Cardiac muscle cell (in vitro differentiated cells and primary cell): ENCODE measurements at regions not wholly inside any gene's neighbourhood (a gene's known extent, or its start where the extent isn't known, plus 50 kb on each side); places are given as distances from the start of the nearest gene placed in this dataset.

Source experiments
- DNase-seq, 2 donors: peaks; one replicate each; pipeline versions ENCODE4 v3.0.0 to v3.0.0-alpha.2; 2010 to 2017; ENCODE audit warnings: low read depth in 1 of 2, low spot score in 1 of 2
- H3K27ac ChIP-seq: fragments of 200-600 bp; sonication (generic); 2 replicates; pipeline ENCODE4 v1.5.1; 2016
- H3K27me3 ChIP-seq: fragments of 200-600 bp; sonication (generic); 2 replicates; pipeline ENCODE4 v1.6.0; 2016; ENCODE audit warnings: control low read depth
- H3K36me3 ChIP-seq: fragments of 200-600 bp; sonication (generic); 2 replicates; pipeline ENCODE4 v1.5.1; 2016; ENCODE audit warnings: control low read depth
- H3K4me1 ChIP-seq: fragments of 200-600 bp; sonication (generic); 2 replicates; pipeline ENCODE4 v1.8.1; 2017; ENCODE audit warnings: low read depth, mild to moderate bottlenecking, mixed run types
- H3K4me3 ChIP-seq: fragments of 200-600 bp; sonication (generic); 2 replicates; pipeline ENCODE4 v1.5.1; 2016; ENCODE audit warnings: mild to moderate bottlenecking
- H3K9me3 ChIP-seq: fragments of 200-600 bp; sonication (generic); 2 replicates; pipeline ENCODE4 v1.5.1; 2017; ENCODE audit warnings: low read depth, mild to moderate bottlenecking, control low read depth
- CTCF ChIP-seq: IDR thresholded peaks from 2 replicates; pipeline ENCODE4 v1.5.1; 2012; ENCODE audit warnings: low read depth, mild to moderate bottlenecking, low read length

GRCh38 chr17:77408284-77408683, 267.5 kb downstream of the SEC14L1 start:
- no peak for DNase-seq
- Histone ChIP-seq H3K27me3 (no peaks in the 10 kb centered on the region), H3K27ac (peak overlapping the region; percentile 60), H3K4me3 (no peak overlapping the region), H3K9me3 (no peaks in the 10 kb centered on the region), H3K4me1 (peaks cover 14% of the 10 kb centered on the region), H3K36me3 (no peaks in the 10 kb centered on the region)
- no peak for TF ChIP-seq CTCF

- Histone ChIP-seq H3K9me3 (no peaks in the 10 kb centered on the region), H3K4me3 (no peak overlapping the region), H3K27ac (peak overlapping the region; percentile 60), H3K36me3 (no peaks in the 10 kb centered on the region), H3K4me1 (peaks cover 14% of the 10 kb centered on the region), H3K27me3 (no peaks in the 10 kb centered on the region)
- peak; percentile 70 to 77 for DNase-seq
- TF ChIP-seq CTCF: no peak
Measured at GRCh38 chr17:77409282-77410161, 268.8 kb downstream of the SEC14L1 start.

- DNase-seq: no peak
- Histone ChIP-seq H3K27me3 (no peaks in the 10 kb centered on the region), H3K27ac (peak overlapping the region; percentile 60), H3K4me1 (peaks cover 14% of the 10 kb centered on the region), H3K4me3 (no peak overlapping the region), H3K36me3 (no peaks in the 10 kb centered on the region), H3K9me3 (no peaks in the 10 kb centered on the region)
- TF ChIP-seq CTCF: no peak
Measured at GRCh38 chr17:77410470-77410869, 269.7 kb downstream of the SEC14L1 start.

- no peak for DNase-seq
- Histone ChIP-seq H3K9me3 (no peaks in the 10 kb centered on the region), H3K4me1 (peaks cover 19% of the 10 kb centered on the region), H3K27ac (no peak overlapping the region), H3K4me3 (no peak overlapping the region), H3K27me3 (no peaks in the 10 kb centered on the region), H3K36me3 (no peaks in the 10 kb centered on the region)
- no peak for TF ChIP-seq CTCF
Measured at GRCh38 chr17:77414811-77415400, 274.1 kb downstream of the SEC14L1 start.

- no peak for DNase-seq
- H3K27me3 ChIP-seq: no peaks in the 10 kb centered on the region
- H3K4me1 ChIP-seq: peaks cover 27% of the 10 kb centered on the region
- TF ChIP-seq CTCF: no peak
- no peak overlapping the region for H3K4me3 ChIP-seq
- no peaks in the 10 kb centered on the region for H3K36me3 ChIP-seq
- H3K27ac ChIP-seq: no peak overlapping the region
- no peaks in the 10 kb centered on the region for H3K9me3 ChIP-seq
Measured at GRCh38 chr17:77416105-77416713, 275.4 kb downstream of the SEC14L1 start.
